GM12878 (cell line): ENCODE measurements at regions not wholly inside any gene's neighbourhood (a gene's known extent, or its start where the extent isn't known, plus 50 kb on each side); places are given as distances from the start of the nearest gene placed in this dataset.

Experiments
- NBN ChIP-seq: fragments of 450-650 bp; IDR thresholded peaks from 2 replicates; pipeline ENCODE4 v1.6.1; 2016
- PAX8 ChIP-seq: fragments of 450-650 bp; IDR thresholded peaks from 2 replicates; pipeline ENCODE4 v1.6.1; 2017; ENCODE audit warnings: mild to moderate bottlenecking, moderate library complexity
- RCOR1 ChIP-seq: conservative IDR thresholded peaks from 2 replicates; pipeline ENCODE4 v1.6.1; 2012; ENCODE audit warnings: low read depth, low read length, improper control_type of control experiment
- SMARCA5 ChIP-seq: fragments of 450-650 bp; IDR thresholded peaks from 2 replicates; pipeline ENCODE4 v1.6.1; 2017; ENCODE audit warnings: mild to moderate bottlenecking
- TF ChIP-seq, protein P1 (sequence below): fragments of 450-650 bp; formaldehyde crosslinking; IDR thresholded peaks from 2 replicates; pipeline ENCODE4 v1.4.0; 2022; ENCODE audit warnings: mild to moderate bottlenecking, moderate library complexity

DNA sequence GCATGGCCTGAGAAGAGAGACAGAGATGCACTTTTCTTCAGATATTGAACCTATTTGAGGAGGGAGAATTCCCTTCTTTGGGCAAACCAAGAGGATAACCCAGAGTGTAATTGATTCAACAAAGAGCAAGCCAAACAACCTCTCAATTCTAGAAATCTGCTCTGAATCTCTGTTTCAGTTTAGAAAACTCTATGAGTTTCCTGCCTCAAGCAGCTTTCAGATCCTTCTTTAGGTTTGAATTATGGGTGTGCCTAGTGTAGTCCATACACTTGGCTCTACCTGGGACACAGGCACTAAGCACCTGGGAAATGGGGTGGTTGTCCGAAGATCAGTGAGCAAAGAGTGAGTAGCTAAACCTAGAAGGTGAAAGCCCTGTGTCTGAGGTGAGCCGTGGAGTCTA, 52.0 kb upstream of the MTMR8 start (continued):
- TF ChIP-seq RCOR1 (no peak), SMARCA5 (no peak), PAX8 (no peak), NBN (no peak)
- TF ChIP-seq, protein P1, sequence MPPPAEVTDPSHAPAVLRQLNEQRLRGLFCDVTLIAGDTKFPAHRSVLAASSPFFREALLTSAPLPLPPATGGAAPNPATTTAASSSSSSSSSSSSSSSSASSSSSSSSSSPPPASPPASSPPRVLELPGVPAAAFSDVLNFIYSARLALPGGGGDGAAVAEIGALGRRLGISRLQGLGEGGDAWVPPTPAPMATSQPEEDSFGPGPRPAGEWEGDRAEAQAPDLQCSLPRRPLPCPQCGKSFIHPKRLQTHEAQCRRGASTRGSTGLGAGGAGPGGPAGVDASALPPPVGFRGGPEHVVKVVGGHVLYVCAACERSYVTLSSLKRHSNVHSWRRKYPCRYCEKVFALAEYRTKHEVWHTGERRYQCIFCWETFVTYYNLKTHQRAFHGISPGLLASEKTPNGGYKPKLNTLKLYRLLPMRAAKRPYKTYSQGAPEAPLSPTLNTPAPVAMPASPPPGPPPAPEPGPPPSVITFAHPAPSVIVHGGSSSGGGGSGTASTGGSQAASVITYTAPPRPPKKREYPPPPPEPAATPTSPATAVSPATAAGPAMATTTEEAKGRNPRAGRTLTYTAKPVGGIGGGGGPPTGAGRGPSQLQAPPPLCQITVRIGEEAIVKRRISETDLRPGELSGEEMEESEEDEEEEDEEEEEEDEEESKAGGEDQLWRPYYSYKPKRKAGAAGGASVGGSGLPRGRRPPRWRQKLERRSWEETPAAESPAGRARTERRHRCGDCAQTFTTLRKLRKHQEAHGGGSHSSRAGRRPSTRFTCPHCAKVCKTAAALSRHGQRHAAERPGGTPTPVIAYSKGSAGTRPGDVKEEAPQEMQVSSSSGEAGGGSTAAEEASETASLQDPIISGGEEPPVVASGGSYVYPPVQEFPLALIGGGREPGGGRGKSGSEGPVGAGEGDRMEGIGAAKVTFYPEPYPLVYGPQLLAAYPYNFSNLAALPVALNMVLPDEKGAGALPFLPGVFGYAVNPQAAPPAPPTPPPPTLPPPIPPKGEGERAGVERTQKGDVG: no peak
- TF ChIP-seq, all 136 proteins: peak for 0
